Heart right ventricle (tissue), 16 donors: ENCODE measurements at regions not wholly inside any gene's neighbourhood (a gene's known extent, or its start where the extent isn't known, plus 50 kb on each side); places are given as distances from the start of the nearest gene placed in this dataset.

Experiments used
- ATAC-seq, 8 donors: fragments of 200-7000 bp; cut with Tn5 transposase; one replicate each; pipeline ENCODE4 v1.9.1; 2020; ENCODE audit warnings: mild to moderate bottlenecking in 8 of 8, moderate library complexity in 8 of 8, moderate number of reproducible peaks in 1 of 8
- DNase-seq, 2 donors: peaks; one replicate each; pipeline ENCODE4 v3.0.0-alpha.2; 2020
- H3K27ac ChIP-seq, 10 donors: fragments of 200-600 bp; sonication (generic) in 2 of 10; one replicate each; pipeline versions ENCODE4 v1.5.0 to v1.8.0; 2020 to 2022; ENCODE audit warnings: mild to moderate bottlenecking in 3 of 10
- H3K27me3 ChIP-seq, 7 donors: fragments of 200-600 bp; one replicate each; pipeline ENCODE4 v1.8.0; 2021 to 2022; ENCODE audit warnings: mild to moderate bottlenecking in 2 of 7
- H3K36me3 ChIP-seq, 9 donors: fragments of 200-600 bp; sonication (generic) in 1 of 9; one replicate each; pipeline versions ENCODE4 v1.5.0 to v1.8.0; 2020 to 2022; ENCODE audit warnings: mild to moderate bottlenecking in 2 of 9
- H3K4me1 ChIP-seq, 9 donors: fragments of 200-600 bp; sonication (generic) in 1 of 9; one replicate each; pipeline versions ENCODE4 v1.5.0 to v1.8.0; 2020 to 2022; ENCODE audit warnings: mild to moderate bottlenecking in 4 of 9
- H3K4me3 ChIP-seq, 10 donors: fragments of 200-600 bp; sonication (generic) in 2 of 10; one replicate each; pipeline versions ENCODE4 v1.5.0 to v1.8.0; 2020 to 2022; ENCODE audit warnings: mild to moderate bottlenecking in 7 of 10, moderate library complexity in 2 of 10
- H3K9me3 ChIP-seq, 11 donors: fragments of 200-600 bp in 10 of 11; sonication (generic) in 2 of 11; one replicate each; pipeline versions ENCODE4 v1.5.0 to v1.8.0; 2013 to 2022; ENCODE audit warnings: mild to moderate bottlenecking in 2 of 11, control low read depth in 1 of 11, moderate library complexity in 1 of 11
- WGBS, 2 donors: extraction: QIAGEN DNeasy Blood & Tissue Kit; methylation state at CpG; one replicate each; pipeline ENCODE4 v1.1.7; 2013; ENCODE audit warnings: inconsistent platforms in 1 of 2; 5-methylcytosine and 5-hydroxymethylcytosine counted together
- intact Hi-C, 10 donors: fragments of 100-400 bp; cut with DNase I; formaldehyde crosslinking; loops; one replicate each; pipeline versions ENCODE4 v1.11.1 to v1.14.2; 2022
- TF ChIP-seq, protein P1 (sequence below), 9 donors: fragments of 200-600 bp; sonication (generic) in 2 of 9; IDR thresholded peaks; one replicate each; pipeline versions ENCODE4 v1.5.0 to v1.8.0; 2021 to 2022; ENCODE audit warnings: antibody characterized with exemption in 9 of 9, mild to moderate bottlenecking in 5 of 9, moderate library complexity in 1 of 9
- donor health status: Arrhythmogenic right ventricular cardiomyopathy.
- donor health status: ischemic (EF 13 %, LVEDD 7.1; RV severe dilation, severe dysfunction).
- donor health status: healthy with polysubstance abuse.
- donor health status: DM: no; HTN: yes; CAD: no.
- donor health status: DM: no; HTN: no; CAD: no.
- donor health status: ischemic (EF 25% LVEDD 6.9; RV normal size, moderate dysfunction).
- donor health status: ischemic (EF 25% LVEDD 5.7; RV mildly dilated, moderate dysfunction).
- donor health status: healthy.
- donor health status: DM: yes; HTN: yes; CAD: no.
- donor health status: Ischemic cardiomyopathy.
- donor health status: ischemic (EF 35%, LVEDD 5.7; RV mildly dilated, moderate dysfunction).
- donor health status: nonischemic (EF 11% LVEDD 7.7; RV severe dilation, severe dysfunction).
- donor health status: DM: yes; HTN: yes; CAD: no.
- donor health status: PGD.
- donor health status: ischemic (EF 29% LVEDD 5.4; RV normal size, mild dysfunction).
- donor health status: nonischemic (EF 23%, LVEDD 6.1; RV moderate dilation, normal function).

GRCh38 chr6:169859978-169860703 lies 108.7 kb downstream of the ERMARD start:
- Histone ChIP-seq H3K27ac (peak overlapping the region in 6 of 10 donors; percentile 30 to 64 (median 48)), H3K4me3 (no peak overlapping the region), H3K36me3 (no peaks in the 10 kb centered on the region), H3K4me1 (peaks cover 3 to 36% (median 8%) of the 10 kb centered on the region in 9 donors), H3K9me3 (peaks cover 0 to 22% (median 8%) of the 10 kb centered on the region in 11 donors), H3K27me3 (peaks cover 0 to 3% (median 0%) of the 10 kb centered on the region in 7 donors)
- TF ChIP-seq, protein P1, sequence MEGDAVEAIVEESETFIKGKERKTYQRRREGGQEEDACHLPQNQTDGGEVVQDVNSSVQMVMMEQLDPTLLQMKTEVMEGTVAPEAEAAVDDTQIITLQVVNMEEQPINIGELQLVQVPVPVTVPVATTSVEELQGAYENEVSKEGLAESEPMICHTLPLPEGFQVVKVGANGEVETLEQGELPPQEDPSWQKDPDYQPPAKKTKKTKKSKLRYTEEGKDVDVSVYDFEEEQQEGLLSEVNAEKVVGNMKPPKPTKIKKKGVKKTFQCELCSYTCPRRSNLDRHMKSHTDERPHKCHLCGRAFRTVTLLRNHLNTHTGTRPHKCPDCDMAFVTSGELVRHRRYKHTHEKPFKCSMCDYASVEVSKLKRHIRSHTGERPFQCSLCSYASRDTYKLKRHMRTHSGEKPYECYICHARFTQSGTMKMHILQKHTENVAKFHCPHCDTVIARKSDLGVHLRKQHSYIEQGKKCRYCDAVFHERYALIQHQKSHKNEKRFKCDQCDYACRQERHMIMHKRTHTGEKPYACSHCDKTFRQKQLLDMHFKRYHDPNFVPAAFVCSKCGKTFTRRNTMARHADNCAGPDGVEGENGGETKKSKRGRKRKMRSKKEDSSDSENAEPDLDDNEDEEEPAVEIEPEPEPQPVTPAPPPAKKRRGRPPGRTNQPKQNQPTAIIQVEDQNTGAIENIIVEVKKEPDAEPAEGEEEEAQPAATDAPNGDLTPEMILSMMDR (IDR thresholded peaks at IDR 0.05), result no peak
- WGBS, 2 donors, result 66% methylated on average over 18 of the region's 18 CpGs
- peak; percentile 55 to 87 (median 78) for ATAC-seq
- DNase-seq, result peak in 1 of 2 donors; percentile 30
- intact Hi-C loops, result no loop called here

DNA sequence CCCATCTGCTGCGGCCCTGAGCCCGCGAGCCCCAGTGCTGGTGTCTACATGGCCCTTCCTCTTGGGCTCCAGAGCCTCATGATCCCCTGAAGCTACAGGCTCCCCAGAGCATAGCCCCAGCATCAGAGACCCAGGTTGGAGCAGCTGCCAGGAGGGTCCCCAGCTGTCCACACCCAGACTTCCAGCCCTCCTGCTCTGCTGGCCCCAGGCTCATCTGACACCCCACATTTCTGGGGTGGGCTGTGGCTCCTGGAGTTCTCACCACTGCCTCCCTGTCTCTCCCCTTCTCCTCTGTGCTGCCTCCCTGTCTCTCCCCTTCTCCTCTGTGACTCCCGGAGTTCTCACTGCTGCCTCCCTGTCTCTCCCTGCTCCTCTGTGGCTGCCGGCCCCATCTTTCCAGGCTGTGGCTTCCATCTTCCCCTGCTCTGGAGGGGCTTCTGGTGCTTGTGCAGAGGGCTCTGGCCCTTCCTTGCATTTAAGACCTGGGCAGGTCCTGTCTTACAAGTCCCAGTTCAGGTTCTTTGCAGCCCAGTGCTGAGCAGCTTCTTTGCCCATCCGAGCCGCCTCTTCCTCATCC lies 108.1 kb downstream of the ERMARD start:
- peak overlapping the region in 3 of 10 donors; percentile 34 to 64 (median 56) for H3K27ac ChIP-seq
- peaks cover 0 to 22% (median 8%) of the 10 kb centered on the region in 11 donors for H3K9me3 ChIP-seq
- ATAC-seq, result peak in 1 of 8 donors; percentile 20
- no peak overlapping the region for H3K4me3 ChIP-seq
- peaks cover 3 to 36% (median 8%) of the 10 kb centered on the region in 9 donors for H3K4me1 ChIP-seq
- DNase-seq, result no peak
- H3K27me3 ChIP-seq, result peaks cover 0 to 3% (median 0%) of the 10 kb centered on the region in 7 donors
- intact Hi-C loops, result no loop called here
- H3K36me3 ChIP-seq, result no peaks in the 10 kb centered on the region
- TF ChIP-seq, protein P1 (IDR thresholded peaks at IDR 0.05), result no peak
- 92 to 95% methylated on average over 7 of the region's 7 CpGs for WGBS, 2 donors

GRCh38 chr6:169858935-169859351 lies 107.5 kb downstream of the ERMARD start:
- whole genome bisulfite sequencing, 2 donors, result 93% methylated on average over 10 of the region's 10 CpGs
- H3K27me3 ChIP-seq, result peaks cover 0 to 3% (median 0%) of the 10 kb centered on the region in 7 donors
- peaks cover 0 to 22% (median 8%) of the 10 kb centered on the region in 11 donors for H3K9me3 ChIP-seq
- H3K36me3 ChIP-seq, result no peaks in the 10 kb centered on the region
- H3K4me1 ChIP-seq, result peaks cover 3 to 36% (median 8%) of the 10 kb centered on the region in 9 donors
- intact Hi-C loops, result no loop called here
- no peak overlapping the region for H3K4me3 ChIP-seq
- DNase-seq (no peak), ATAC-seq (no peak)
- H3K27ac ChIP-seq, result no peak overlapping the region
- TF ChIP-seq, protein P1 (IDR thresholded peaks at IDR 0.05), result no peak

DNA sequence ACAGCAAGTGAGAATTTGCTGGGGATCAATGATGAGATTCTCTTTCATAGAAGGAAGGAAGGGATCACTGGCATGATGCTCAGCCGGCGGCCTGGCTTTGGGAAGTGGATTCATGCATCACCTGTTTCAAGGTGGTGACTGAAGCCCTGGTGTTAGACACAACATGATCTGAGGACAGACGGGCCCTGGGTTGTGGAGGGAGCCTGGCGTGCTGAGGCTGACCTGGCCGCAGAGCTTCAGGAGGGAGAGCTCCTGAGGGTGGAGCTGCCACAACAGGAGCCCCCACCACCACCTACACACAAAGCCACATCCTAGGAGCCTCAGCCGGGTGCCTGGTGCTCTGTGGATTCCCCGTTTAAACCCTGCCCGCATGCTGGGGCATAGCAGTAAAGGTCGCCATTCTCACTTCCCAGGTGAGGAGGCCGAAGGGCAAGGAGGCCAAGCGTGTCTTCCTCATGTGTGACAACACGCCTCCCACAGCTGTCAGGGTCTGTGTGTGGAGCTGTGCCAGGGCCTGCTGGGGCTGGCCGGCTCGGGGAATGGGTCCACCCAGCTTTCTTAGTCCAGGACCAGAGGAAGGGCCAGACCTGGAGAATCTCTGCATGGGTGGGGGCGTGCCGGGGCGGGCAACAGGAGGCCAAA lies 107.0 kb downstream of the ERMARD start:
- intact Hi-C loops, result no loop called here
- no peak for ATAC-seq
- H3K27ac ChIP-seq, result no peak overlapping the region
- TF ChIP-seq, protein P1 (IDR thresholded peaks at IDR 0.05), result no peak
- H3K36me3 ChIP-seq, result no peaks in the 10 kb centered on the region
- peaks cover 3 to 38% (median 8%) of the 10 kb centered on the region in 9 donors for H3K4me1 ChIP-seq
- DNase-seq, result no peak
- H3K9me3 ChIP-seq, result peaks cover 0 to 22% (median 8%) of the 10 kb centered on the region in 11 donors
- WGBS, 2 donors, result 96 to 97% methylated on average over 17 of the region's 17 CpGs
- H3K4me3 ChIP-seq, result no peak overlapping the region
- H3K27me3 ChIP-seq, result peaks cover 0 to 3% (median 0%) of the 10 kb centered on the region in 7 donors
